T-helper 1 cell treated with Interleukin-12 subunit alpha and Interleukin-12 subunit beta and Interleukin-4 antibody, amounts not matched to agents 30 μg/mL and 1 μg/mL, for 36 hours (primary cell): ENCODE measurements at regions not wholly inside any gene's neighbourhood (a gene's known extent, or its start where the extent isn't known, plus 50 kb on each side); places are given as distances from the start of the nearest gene placed in this dataset.
"Not testable (repeated sequence)": the region's sequence is repeated elsewhere in the genome, so short reads cannot be mapped to it uniquely, and the experiment has no call there.

ENCODE experiments used
- H3K27ac Mint-ChIP-seq: one replicate; pipeline ENCODE4 v1.8.0; 2021; ENCODE audit warnings: mild to moderate bottlenecking, mixed read lengths
- H3K27me3 Mint-ChIP-seq: one replicate; pipeline ENCODE4 v1.8.0; 2021; ENCODE audit warnings: low read depth, mixed read lengths
- H3K36me3 Mint-ChIP-seq: one replicate; pipeline ENCODE4 v1.8.0; 2021; ENCODE audit warnings: low read depth, mixed read lengths
- H3K4me1 Mint-ChIP-seq: one replicate; pipeline ENCODE4 v1.8.0; 2021; ENCODE audit warnings: low read depth, mixed read lengths
- H3K4me3 Mint-ChIP-seq: one replicate; pipeline ENCODE4 v1.8.0; 2021; ENCODE audit warnings: mild to moderate bottlenecking, moderate library complexity, mixed read lengths
- H3K9me3 Mint-ChIP-seq: one replicate; pipeline ENCODE4 v1.8.0; 2021; ENCODE audit warnings: mixed read lengths

DNA sequence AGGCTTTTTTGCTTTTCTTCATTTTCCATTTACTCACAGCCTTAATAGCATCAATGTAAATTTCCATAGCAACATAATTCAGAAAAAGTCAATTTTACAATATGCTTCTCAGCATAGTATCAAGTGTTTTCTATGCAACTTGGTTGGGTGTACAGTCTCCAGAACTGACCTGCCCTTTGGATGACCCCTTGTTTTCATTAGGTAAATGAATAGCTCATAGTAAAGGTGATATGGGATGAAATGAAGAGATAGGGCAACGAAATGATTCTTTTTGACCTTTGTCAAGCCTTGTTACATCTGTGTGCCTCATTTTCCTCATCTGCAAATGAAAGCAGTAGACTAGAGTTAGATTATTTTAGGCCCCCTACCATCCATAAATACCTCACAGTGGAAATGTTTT, 1081.0 kb downstream of the TMTC2 start:
- Mint-ChIP-seq H3K36me3 (no peaks in the 10 kb centered on the region), H3K4me3 (no peak overlapping the region), H3K9me3 (peaks cover 11% of the 10 kb centered on the region), H3K27me3 (no peaks in the 10 kb centered on the region), H3K27ac (no peak overlapping the region), H3K4me1 (no peaks in the 10 kb centered on the region)

DNA sequence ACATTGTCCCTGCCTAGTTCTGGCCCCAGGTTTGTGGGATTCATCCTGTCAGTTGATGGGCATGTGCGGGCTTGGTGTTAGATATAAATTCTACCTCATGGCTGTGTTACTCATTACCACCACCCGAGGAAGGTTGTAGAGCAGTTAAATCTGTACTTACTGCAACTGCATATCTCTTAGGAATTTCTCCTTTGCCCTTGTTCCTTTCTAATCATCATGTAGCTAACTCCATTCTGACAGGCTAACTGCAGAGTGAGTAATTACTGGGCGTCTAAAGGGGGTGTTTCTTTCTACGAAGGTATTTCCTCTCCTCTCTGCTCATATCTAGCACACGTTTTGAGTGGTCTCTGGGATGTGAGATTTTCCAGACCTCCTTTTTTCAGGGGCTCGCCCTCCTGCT, 1076.7 kb downstream of the TMTC2 start:
- Mint-ChIP-seq H3K36me3 (no peaks in the 10 kb centered on the region), H3K4me3 (no peak overlapping the region), H3K27me3 (no peaks in the 10 kb centered on the region), H3K4me1 (no peaks in the 10 kb centered on the region), H3K27ac (no peak overlapping the region), H3K9me3 (peaks cover 4% of the 10 kb centered on the region)

DNA sequence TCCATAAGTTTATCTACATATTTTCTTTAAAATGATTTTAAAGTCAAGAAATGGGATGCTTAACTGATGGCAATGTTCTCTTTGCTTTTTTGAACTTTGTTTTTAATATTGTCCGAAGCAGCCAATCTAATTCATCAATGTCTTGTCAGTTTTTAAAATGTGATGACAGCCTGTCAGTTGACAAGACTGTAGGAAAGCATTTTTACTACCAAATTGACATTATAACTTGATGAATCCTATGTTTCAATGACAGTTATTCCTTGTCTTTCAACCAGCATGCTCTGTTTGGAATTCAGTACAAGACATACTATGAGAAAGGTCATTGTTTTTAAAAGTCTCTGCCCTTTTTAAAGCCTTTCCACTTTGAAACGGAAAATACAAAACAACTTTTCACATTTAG, 1073.2 kb downstream of the TMTC2 start:
- no peaks in the 10 kb centered on the region for H3K4me1 Mint-ChIP-seq

DNA sequence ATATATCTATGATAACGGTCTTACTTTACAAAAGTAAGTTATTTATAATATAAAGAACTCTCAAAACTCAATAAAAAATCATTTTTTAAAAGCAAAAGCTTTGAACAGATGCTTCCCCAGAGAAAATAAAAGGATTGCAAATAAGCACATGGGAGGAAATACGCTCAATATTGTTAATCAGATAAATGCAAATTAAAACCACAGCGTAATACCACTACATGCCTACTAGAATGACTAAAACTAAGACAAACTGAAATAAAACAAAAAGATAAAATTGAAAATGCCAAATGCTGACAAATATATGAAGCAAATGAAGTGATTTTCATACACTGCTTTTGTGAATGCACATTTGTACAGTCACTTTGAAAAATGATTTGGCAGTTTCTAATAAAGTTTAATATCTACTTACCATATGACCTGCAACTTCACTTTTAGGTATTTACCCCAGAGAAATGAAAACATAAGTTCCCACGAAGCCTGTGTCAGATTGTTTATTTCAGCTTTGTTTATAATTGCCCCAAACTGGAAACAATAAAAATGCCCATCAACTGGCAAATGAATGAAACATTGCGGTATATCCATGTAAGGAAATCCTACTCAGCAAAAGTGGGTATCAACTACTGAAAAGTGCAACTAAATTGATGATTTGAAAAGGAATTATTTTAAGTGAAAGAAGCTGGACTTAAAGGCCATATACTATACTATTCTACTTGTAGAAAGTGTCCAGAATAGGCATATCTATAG, 1072.4 kb downstream of the TMTC2 start:
- H3K9me3 Mint-ChIP-seq, result peaks cover 7% of the 10 kb centered on the region
- no peak overlapping the region for H3K4me3 Mint-ChIP-seq
- H3K36me3 Mint-ChIP-seq, result no peaks in the 10 kb centered on the region
- no peaks in the 10 kb centered on the region for H3K4me1 Mint-ChIP-seq
- no peak overlapping the region for H3K27ac Mint-ChIP-seq
- no peaks in the 10 kb centered on the region for H3K27me3 Mint-ChIP-seq

More for the DNA sequence above, 1073.2 kb downstream of the TMTC2 start:
- no peak overlapping the region for H3K27ac Mint-ChIP-seq
- H3K9me3 Mint-ChIP-seq, result peaks cover 7% of the 10 kb centered on the region
- no peak overlapping the region for H3K4me3 Mint-ChIP-seq
- H3K36me3 Mint-ChIP-seq, result no peaks in the 10 kb centered on the region
- no peaks in the 10 kb centered on the region for H3K27me3 Mint-ChIP-seq

DNA sequence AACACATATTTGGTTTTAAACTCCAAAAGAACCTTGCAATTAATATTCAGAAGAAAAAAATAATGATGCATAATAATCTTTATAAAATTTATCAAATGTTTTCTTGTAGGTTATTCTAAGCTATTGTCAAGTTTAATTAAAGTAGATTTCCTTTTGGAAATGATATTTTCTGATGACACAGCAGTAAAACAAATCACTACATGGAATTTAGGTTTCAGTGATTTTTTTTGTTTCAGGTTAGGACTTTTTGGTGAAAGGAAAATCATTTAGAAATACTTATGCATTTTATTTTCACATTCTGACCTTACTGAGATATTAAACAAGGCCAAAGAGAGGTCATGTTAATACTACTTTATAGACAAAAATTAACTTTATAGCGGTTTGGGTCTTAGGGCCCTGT, 1067.2 kb downstream of the TMTC2 start:
- peaks cover 3% of the 10 kb centered on the region for H3K9me3 Mint-ChIP-seq
- no peaks in the 10 kb centered on the region for H3K4me1 Mint-ChIP-seq
- no peaks in the 10 kb centered on the region for H3K27me3 Mint-ChIP-seq
- H3K27ac Mint-ChIP-seq, result no peak overlapping the region
- no peaks in the 10 kb centered on the region for H3K36me3 Mint-ChIP-seq
- no peak overlapping the region for H3K4me3 Mint-ChIP-seq

- Mint-ChIP-seq H3K36me3 (no peaks in the 10 kb centered on the region), H3K27ac (no peak overlapping the region), H3K27me3 (no peaks in the 10 kb centered on the region), H3K4me3 (no peak overlapping the region), H3K4me1 (no peaks in the 10 kb centered on the region), H3K9me3 (peaks cover 3% of the 10 kb centered on the region)
These were observed 1066.5 kb downstream of the TMTC2 start for GRCh38 chr12:83753205-83753604.

DNA sequence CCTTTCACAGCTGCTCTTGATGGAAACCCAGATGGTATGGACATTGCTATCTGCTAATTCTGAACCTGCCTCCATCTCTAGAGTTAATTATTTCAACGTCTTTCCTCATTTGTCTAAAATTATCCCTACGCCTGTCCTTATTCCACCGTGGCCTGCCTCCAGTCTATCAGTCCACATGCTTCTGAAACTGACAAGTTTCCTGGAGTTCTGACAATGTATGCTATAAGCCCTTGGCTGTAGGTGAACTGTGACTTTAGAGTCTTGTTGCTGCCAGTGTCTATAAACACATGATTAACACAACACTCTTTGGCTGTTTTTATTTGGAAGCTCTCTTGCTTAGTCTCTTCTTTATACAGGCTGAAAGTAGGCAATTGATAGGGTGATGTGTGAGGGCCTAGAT, 1052.9 kb downstream of the TMTC2 start:
- H3K4me3 Mint-ChIP-seq, result no peak overlapping the region
- H3K36me3 Mint-ChIP-seq, result no peaks in the 10 kb centered on the region
- H3K27ac Mint-ChIP-seq, result no peak overlapping the region
- no peaks in the 10 kb centered on the region for H3K4me1 Mint-ChIP-seq
- peaks cover 15% of the 10 kb centered on the region for H3K9me3 Mint-ChIP-seq
- H3K27me3 Mint-ChIP-seq, result no peaks in the 10 kb centered on the region

DNA sequence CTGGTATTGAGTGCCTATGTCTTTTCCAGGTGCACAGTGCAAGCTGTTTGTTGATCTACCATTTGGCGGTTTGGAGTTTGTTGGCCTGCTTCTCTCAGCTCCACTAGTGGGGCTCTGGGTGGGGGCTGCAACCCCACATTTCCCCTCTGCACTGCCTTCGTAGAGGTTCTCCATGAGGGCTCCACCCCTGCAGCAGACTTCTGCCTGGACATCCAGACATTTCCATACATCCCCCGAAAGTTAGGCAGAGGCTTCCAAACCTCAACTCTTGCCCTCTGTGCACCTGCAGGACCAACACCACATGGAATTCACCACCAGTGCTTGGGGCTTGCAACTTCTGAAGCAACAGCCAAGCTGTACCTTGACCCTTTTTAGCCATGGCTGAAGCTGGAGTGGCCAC, 1024.1 kb downstream of the TMTC2 start:
- H3K4me3 Mint-ChIP-seq, result no peak overlapping the region
- no peaks in the 10 kb centered on the region for H3K4me1 Mint-ChIP-seq
- H3K27ac Mint-ChIP-seq, result no peak overlapping the region
- H3K36me3 Mint-ChIP-seq, result no peaks in the 10 kb centered on the region
- peaks cover 27% of the 10 kb centered on the region for H3K9me3 Mint-ChIP-seq
- H3K27me3 Mint-ChIP-seq, result no peaks in the 10 kb centered on the region

DNA sequence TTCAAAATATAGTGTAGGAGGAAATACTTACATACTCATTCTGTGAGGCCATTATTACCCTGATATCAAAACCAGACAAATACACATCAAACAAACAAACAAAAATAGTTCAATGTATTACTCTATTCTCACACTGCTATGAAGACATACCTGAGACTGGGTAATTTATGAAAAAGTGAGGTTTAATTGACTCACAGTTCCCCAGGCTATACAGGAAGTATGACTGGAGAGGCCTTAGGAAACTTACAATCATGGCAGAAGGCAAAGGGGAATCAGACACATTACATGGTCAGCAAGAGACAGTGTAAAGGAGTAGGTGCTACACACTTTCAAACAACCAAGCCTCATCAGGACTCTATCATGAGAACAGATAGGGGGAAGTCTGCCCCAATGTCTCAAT, 1023.2 kb downstream of the TMTC2 start:
- H3K36me3 Mint-ChIP-seq, result no peaks in the 10 kb centered on the region
- H3K4me1 Mint-ChIP-seq, result no peaks in the 10 kb centered on the region

DNA sequence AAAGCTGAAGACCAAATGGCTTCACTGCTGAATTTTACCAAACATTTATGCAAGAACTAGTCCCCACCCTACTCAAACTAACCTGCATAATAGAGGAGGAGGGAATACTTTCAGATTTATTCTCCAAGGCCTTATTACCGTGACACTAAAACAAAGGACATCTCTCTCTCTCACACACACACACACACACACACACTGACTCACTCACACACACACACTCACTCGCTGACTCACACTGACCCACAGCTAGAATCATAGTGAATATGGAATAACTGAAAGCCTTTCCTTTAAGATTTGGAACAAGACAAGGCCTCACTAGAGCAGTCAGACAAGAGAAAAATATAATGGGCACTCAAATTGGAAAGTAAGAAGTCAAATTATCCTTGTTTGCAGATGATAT, 1014.1 kb downstream of the TMTC2 start:
- H3K4me3 Mint-ChIP-seq, result no peak overlapping the region
- H3K27ac Mint-ChIP-seq, result no peak overlapping the region
- H3K9me3 Mint-ChIP-seq, result peaks cover under 1% of the 10 kb centered on the region
- no peaks in the 10 kb centered on the region for H3K4me1 Mint-ChIP-seq
- H3K36me3 Mint-ChIP-seq, result no peaks in the 10 kb centered on the region
- no peaks in the 10 kb centered on the region for H3K27me3 Mint-ChIP-seq

More for the DNA sequence above, 1023.2 kb downstream of the TMTC2 start:
- H3K9me3 Mint-ChIP-seq, result peaks cover 27% of the 10 kb centered on the region
- H3K4me3 Mint-ChIP-seq, result no peak overlapping the region
- no peak overlapping the region for H3K27ac Mint-ChIP-seq
- no peaks in the 10 kb centered on the region for H3K27me3 Mint-ChIP-seq

- H3K4me1 Mint-ChIP-seq, H3K27ac Mint-ChIP-seq, H3K36me3 Mint-ChIP-seq, H3K27me3 Mint-ChIP-seq, H3K4me3 Mint-ChIP-seq: not testable (repeated sequence)
- peaks cover 13% of the 10 kb centered on the region for H3K9me3 Mint-ChIP-seq
These were observed 1009.6 kb downstream of the TMTC2 start for GRCh38 chr12:83696311-83696710.

- Mint-ChIP-seq H3K4me1 (no peaks in the 10 kb centered on the region), H3K4me3 (no peak overlapping the region), H3K27me3 (no peaks in the 10 kb centered on the region), H3K27ac (no peak overlapping the region), H3K36me3 (no peaks in the 10 kb centered on the region), H3K9me3 (peaks cover 13% of the 10 kb centered on the region)
These were observed 1005.0 kb downstream of the TMTC2 start for GRCh38 chr12:83691730-83692129.

DNA sequence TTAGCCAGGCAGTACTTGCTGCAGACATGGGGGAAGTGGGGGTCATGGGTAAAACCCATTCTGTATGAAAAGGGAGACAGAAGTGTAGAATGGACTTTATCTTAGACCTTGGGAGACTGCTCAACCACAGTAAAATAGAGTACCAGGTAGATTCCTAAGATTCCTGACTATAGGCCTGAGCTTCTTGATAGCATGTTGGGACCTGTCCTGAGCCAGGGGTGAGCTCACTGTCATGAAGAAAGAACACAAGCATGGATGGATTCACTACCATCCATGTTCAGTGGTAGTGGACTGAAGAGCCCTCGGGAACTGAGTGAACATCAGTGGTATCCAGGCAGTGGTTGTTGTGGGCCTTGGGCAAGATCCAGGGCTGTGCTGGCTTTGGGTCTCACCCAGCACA, 1003.8 kb downstream of the TMTC2 start:
- Mint-ChIP-seq H3K9me3 (peaks cover 9% of the 10 kb centered on the region), H3K27ac (no peak overlapping the region), H3K27me3 (no peaks in the 10 kb centered on the region), H3K36me3 (no peaks in the 10 kb centered on the region), H3K4me1 (no peaks in the 10 kb centered on the region), H3K4me3 (no peak overlapping the region)

DNA sequence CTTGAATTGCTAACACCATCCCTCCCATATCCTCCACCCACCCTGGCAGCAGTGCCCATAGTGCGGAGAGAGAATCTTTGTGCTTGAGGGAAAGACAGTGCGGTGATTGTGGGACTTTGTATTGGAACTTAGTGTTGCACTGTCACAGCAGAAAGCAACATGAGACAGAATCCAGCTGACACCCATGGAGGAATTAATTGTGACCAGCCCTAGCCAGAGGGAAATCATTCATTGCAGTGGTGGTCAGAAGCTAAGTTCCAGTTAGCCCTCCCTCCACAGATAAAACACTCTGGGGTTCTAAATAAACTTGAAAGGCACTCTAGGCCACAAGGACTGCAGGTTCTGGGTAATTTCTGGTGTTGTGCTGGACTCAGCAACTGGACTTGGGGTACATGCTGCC, 1002.6 kb downstream of the TMTC2 start:
- Mint-ChIP-seq H3K4me1 (no peaks in the 10 kb centered on the region), H3K9me3 (no peaks in the 10 kb centered on the region), H3K36me3 (no peaks in the 10 kb centered on the region)

DNA sequence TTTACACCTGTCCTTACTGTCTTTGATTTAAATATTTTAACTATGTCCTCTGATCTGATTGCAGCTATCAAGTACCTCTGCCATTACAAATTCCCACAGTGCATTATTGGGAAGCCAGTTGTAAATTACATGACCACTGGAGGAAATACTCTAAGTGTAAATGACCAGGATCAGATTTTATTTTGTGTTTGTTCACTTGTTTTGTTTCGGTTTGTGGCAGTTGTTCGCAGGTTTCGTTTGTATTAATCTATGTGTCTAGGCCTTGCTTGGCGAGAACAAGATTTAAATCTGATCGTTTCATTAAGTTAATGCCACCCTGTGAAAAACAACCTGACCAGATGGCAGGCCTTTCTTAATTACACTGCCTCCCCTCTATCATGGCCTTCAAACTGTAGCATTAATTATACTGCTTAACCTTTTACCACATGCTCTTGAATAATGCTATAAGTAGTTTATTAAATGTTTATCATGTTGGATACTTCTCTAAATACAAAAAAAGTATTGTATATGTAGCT, 990.1 kb downstream of the TMTC2 start:
- no peaks in the 10 kb centered on the region for H3K4me1 Mint-ChIP-seq
- H3K4me3 Mint-ChIP-seq, result no peak overlapping the region
- no peaks in the 10 kb centered on the region for H3K36me3 Mint-ChIP-seq
- H3K9me3 Mint-ChIP-seq, result no peaks in the 10 kb centered on the region
- no peaks in the 10 kb centered on the region for H3K27me3 Mint-ChIP-seq
- no peak overlapping the region for H3K27ac Mint-ChIP-seq

More for the DNA sequence above, 1002.6 kb downstream of the TMTC2 start:
- Mint-ChIP-seq H3K27me3 (no peaks in the 10 kb centered on the region), H3K27ac (no peak overlapping the region), H3K4me3 (no peak overlapping the region)
